Astrocyte (in vitro differentiated cells and primary cell): ENCODE measurements at regions not wholly inside any gene's neighbourhood (a gene's known extent, or its start where the extent isn't known, plus 50 kb on each side); places are given as distances from the start of the nearest gene placed in this dataset.

Source experiments
- DNase-seq: peaks from one replicate; pipeline ENCODE4 v3.0.0-alpha.2; 2010; ENCODE audit warnings: low read depth
- FAIRE-seq: peaks from 2 replicates; lab custom pipeline; 2011; peaks lifted over from hg19 to GRCh38; lab: Jason Lieb, UNC
- H2AFZ ChIP-seq: 2 replicates; pipeline ENCODE4 v1.6.0; 2012; ENCODE audit warnings: low read depth, low read length, inconsistent platforms
- H3K27ac ChIP-seq: 2 replicates; pipeline ENCODE4 v1.5.1; 2011; ENCODE audit warnings: low read depth, low read length, inconsistent platforms
- H3K27me3 ChIP-seq: 2 replicates; pipeline ENCODE4 v1.6.0; 2011; ENCODE audit warnings: low read length, inconsistent platforms; ENCODE audit not compliant: insufficient read depth
- H3K36me3 ChIP-seq: 2 replicates; pipeline ENCODE4 v1.5.1; 2011; ENCODE audit warnings: low read length, inconsistent platforms; ENCODE audit not compliant: insufficient read depth
- H3K4me1 ChIP-seq: 2 replicates; pipeline ENCODE4 v1.5.1; 2011; ENCODE audit warnings: low read length, inconsistent platforms; ENCODE audit not compliant: insufficient read depth
- H3K4me2 ChIP-seq: 2 replicates; pipeline ENCODE4 v1.6.0; 2012; ENCODE audit warnings: low read length, inconsistent platforms
- H3K4me3 ChIP-seq: 2 replicates; pipeline ENCODE4 v1.5.1; 2011; ENCODE audit warnings: low read depth, mild to moderate bottlenecking, low read length, inconsistent platforms; ENCODE audit not compliant: insufficient read depth
- H3K79me2 ChIP-seq: 2 replicates; pipeline ENCODE4 v1.6.0; 2012; ENCODE audit warnings: mild to moderate bottlenecking, low read length, inconsistent platforms; ENCODE audit not compliant: insufficient read depth
- H3K9ac ChIP-seq: 2 replicates; pipeline ENCODE4 v1.6.0; 2012; ENCODE audit warnings: mild to moderate bottlenecking, low read length, inconsistent platforms
- H3K9me3 ChIP-seq: 2 replicates; pipeline ENCODE4 v1.5.1; 2012; ENCODE audit warnings: low read depth, mild to moderate bottlenecking, low read length, inconsistent platforms; ENCODE audit not compliant: insufficient read depth
- H4K20me1 ChIP-seq: 2 replicates; pipeline ENCODE4 v1.6.0; 2012; ENCODE audit warnings: low read length, inconsistent platforms; ENCODE audit not compliant: insufficient read depth
- H3K27ac Mint-ChIP-seq: one replicate; pipeline ENCODE4 v1.8.0; 2021; ENCODE audit warnings: mild to moderate bottlenecking, mixed read lengths; ENCODE audit not compliant: unreplicated experiment
- H3K27me3 Mint-ChIP-seq: one replicate; pipeline ENCODE4 v1.8.0; 2021; ENCODE audit warnings: low read depth, mixed read lengths; ENCODE audit not compliant: unreplicated experiment
- H3K36me3 Mint-ChIP-seq: one replicate; pipeline ENCODE4 v1.8.0; 2021; ENCODE audit warnings: low read depth, mixed read lengths; ENCODE audit not compliant: unreplicated experiment
- H3K4me1 Mint-ChIP-seq: one replicate; pipeline ENCODE4 v1.8.0; 2021; ENCODE audit warnings: low read depth, mixed read lengths; ENCODE audit not compliant: unreplicated experiment
- H3K4me3 Mint-ChIP-seq: one replicate; pipeline ENCODE4 v1.8.0; 2021; ENCODE audit warnings: mild to moderate bottlenecking, moderate library complexity, mixed read lengths; ENCODE audit not compliant: unreplicated experiment
- H3K9me3 Mint-ChIP-seq: one replicate; pipeline ENCODE4 v1.8.0; 2021; ENCODE audit warnings: mild to moderate bottlenecking, mixed read lengths; ENCODE audit not compliant: unreplicated experiment
- CTCF ChIP-seq: IDR thresholded peaks from 2 replicates; pipeline ENCODE4 v1.5.1; 2011; ENCODE audit warnings: low read depth, mild to moderate bottlenecking, inconsistent platforms, low read length, moderate library complexity; ENCODE audit not compliant: insufficient read depth
- EZH2 ChIP-seq: IDR thresholded peaks from 2 replicates; pipeline ENCODE4 v1.6.1; 2012; ENCODE audit warnings: mild to moderate bottlenecking, low read length, inconsistent platforms; ENCODE audit not compliant: insufficient read depth

GRCh38 chrX:39532761-39533160 is 565.0 kb downstream of the BCOR start:
- Histone ChIP-seq H2AFZ (no peak overlapping the region), H3K79me2 (no peaks in the 10 kb centered on the region), H3K36me3 (no peaks in the 10 kb centered on the region), H3K27me3 (no peaks in the 10 kb centered on the region), H4K20me1 (no peaks in the 10 kb centered on the region), H3K9ac (no peak overlapping the region), H3K9me3 (no peaks in the 10 kb centered on the region), H3K27ac (no peak overlapping the region), H3K4me3 (no peak overlapping the region), H3K4me1 (no peaks in the 10 kb centered on the region), H3K4me2 (no peak overlapping the region)
- FAIRE-seq (no peak), DNase-seq (no peak)
- Mint-ChIP-seq H3K9me3 (peaks cover 7% of the 10 kb centered on the region), H3K36me3 (no peaks in the 10 kb centered on the region), H3K27ac (no peak overlapping the region), H3K4me3 (no peak overlapping the region), H3K4me1 (no peaks in the 10 kb centered on the region), H3K27me3 (peaks cover 45% of the 10 kb centered on the region)
- no peak for TF ChIP-seq EZH2
- TF ChIP-seq CTCF, result no peak

DNA sequence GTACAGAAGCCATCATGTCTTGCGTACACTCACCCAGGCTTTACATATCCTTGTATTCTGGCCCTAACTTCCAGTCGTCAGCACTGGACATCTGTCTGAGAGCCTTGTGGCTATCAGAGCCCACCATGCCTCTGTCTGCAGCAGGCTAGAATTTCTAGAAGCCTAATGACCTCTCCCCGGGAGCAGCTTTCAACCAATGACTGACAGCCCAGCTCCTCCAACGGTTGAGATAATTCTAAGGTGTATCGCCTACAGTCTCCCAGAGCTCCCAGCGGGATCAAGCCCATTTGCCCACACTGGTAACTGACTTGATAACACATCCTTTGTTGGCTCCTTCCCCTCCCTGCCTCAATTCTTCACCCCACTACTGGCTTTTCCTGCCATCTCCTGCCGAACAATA is 562.8 kb downstream of the BCOR start:
- Histone ChIP-seq H3K4me1 (no peaks in the 10 kb centered on the region), H4K20me1 (no peaks in the 10 kb centered on the region), H3K4me3 (no peak overlapping the region), H3K36me3 (no peaks in the 10 kb centered on the region), H3K27ac (no peak overlapping the region), H3K79me2 (no peaks in the 10 kb centered on the region), H3K9me3 (no peaks in the 10 kb centered on the region), H3K4me2 (no peak overlapping the region), H3K9ac (no peak overlapping the region), H3K27me3 (no peaks in the 10 kb centered on the region), H2AFZ (no peak overlapping the region)
- Mint-ChIP-seq H3K9me3 (peaks cover 7% of the 10 kb centered on the region), H3K27me3 (peaks cover 42% of the 10 kb centered on the region), H3K4me3 (no peak overlapping the region), H3K27ac (no peak overlapping the region), H3K4me1 (no peaks in the 10 kb centered on the region), H3K36me3 (no peaks in the 10 kb centered on the region)
- FAIRE-seq, result no peak
- no peak for TF ChIP-seq CTCF
- TF ChIP-seq EZH2, result no peak
- no peak for DNase-seq

DNA sequence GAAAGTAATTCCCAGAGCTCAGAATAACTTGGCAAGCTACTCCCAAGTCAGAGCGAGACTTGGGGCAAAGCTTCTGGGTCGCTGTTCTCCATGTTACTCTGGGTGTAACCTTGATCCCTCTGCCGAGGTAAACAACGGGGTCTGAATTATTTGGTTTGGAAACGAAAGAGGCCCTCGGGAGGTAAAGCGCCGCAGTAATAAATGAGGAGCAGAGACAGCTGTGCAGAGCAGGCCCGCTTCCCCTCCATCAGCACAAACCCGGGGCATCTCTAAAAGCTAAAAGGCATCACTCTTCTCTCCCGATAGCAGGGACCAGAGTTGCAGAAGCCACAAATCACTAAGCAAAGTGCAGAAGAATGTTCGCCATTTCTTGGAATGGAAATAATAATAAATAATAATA is 561.5 kb downstream of the BCOR start:
- H3K27ac Mint-ChIP-seq, result no peak overlapping the region

More for the DNA sequence above, 561.5 kb downstream of the BCOR start:
- H2AFZ ChIP-seq, result no peak overlapping the region
- no peak for TF ChIP-seq CTCF
- TF ChIP-seq EZH2, result no peak
- H3K4me3 ChIP-seq, result no peak overlapping the region
- FAIRE-seq, result no peak
- no peak overlapping the region for H3K4me2 ChIP-seq
- H3K36me3 ChIP-seq, result no peaks in the 10 kb centered on the region
- no peaks in the 10 kb centered on the region for H3K27me3 ChIP-seq
- no peak overlapping the region for H3K27ac ChIP-seq
- no peaks in the 10 kb centered on the region for H3K79me2 ChIP-seq
- H3K4me1 Mint-ChIP-seq, result no peaks in the 10 kb centered on the region
- H3K9me3 ChIP-seq, result no peaks in the 10 kb centered on the region
- no peak for DNase-seq
- peaks cover 45% of the 10 kb centered on the region for H3K27me3 Mint-ChIP-seq
- H3K4me3 Mint-ChIP-seq, result no peak overlapping the region
- peaks cover 7% of the 10 kb centered on the region for H3K9me3 Mint-ChIP-seq
- no peaks in the 10 kb centered on the region for H3K36me3 Mint-ChIP-seq
- no peaks in the 10 kb centered on the region for H4K20me1 ChIP-seq
- no peaks in the 10 kb centered on the region for H3K4me1 ChIP-seq
- no peak overlapping the region for H3K9ac ChIP-seq
